Esophagus (tissue), 2 donors: ENCODE measurements at regions not wholly inside any gene's neighbourhood (a gene's known extent, or its start where the extent isn't known, plus 50 kb on each side); places are given as distances from the start of the nearest gene placed in this dataset.

Experiments
- H3K27ac ChIP-seq, 2 donors: one replicate each; pipeline ENCODE4 v1.5.1; 2013; ENCODE audit warnings: low read depth in 2 of 2, mild to moderate bottlenecking in 2 of 2, inconsistent platforms in 1 of 2, low read length in 1 of 2, moderate library complexity in 1 of 2
- H3K27me3 ChIP-seq, 2 donors: one replicate each; pipeline ENCODE4 v1.6.1; 2013; ENCODE audit warnings: low read length in 2 of 2, control low read depth in 1 of 2, mild to moderate bottlenecking in 1 of 2; ENCODE audit not compliant: insufficient read depth in 2 of 2, control insufficient read depth in 1 of 2
- H3K36me3 ChIP-seq, 2 donors: one replicate each; pipeline ENCODE4 v1.6.1; 2013; ENCODE audit warnings: low read length in 1 of 2; ENCODE audit not compliant: control insufficient read depth in 2 of 2, insufficient read depth in 2 of 2
- H3K4me1 ChIP-seq, 2 donors: one replicate each; pipeline ENCODE4 v1.6.1; 2013; ENCODE audit warnings: low read length in 1 of 2; ENCODE audit not compliant: control insufficient read depth in 2 of 2, insufficient read depth in 2 of 2
- H3K4me3 ChIP-seq, 2 donors: one replicate each; pipeline ENCODE4 v1.5.1; 2013; ENCODE audit warnings: low read length in 2 of 2, mild to moderate bottlenecking in 2 of 2, low read depth in 1 of 2, moderate library complexity in 1 of 2
- H3K9me3 ChIP-seq, 2 donors: one replicate each; pipeline ENCODE4 v1.6.1; 2013; ENCODE audit warnings: mild to moderate bottlenecking in 2 of 2, low read depth in 1 of 2, low read length in 1 of 2, moderate library complexity in 1 of 2; ENCODE audit not compliant: control insufficient read depth in 2 of 2, insufficient read depth in 1 of 2
- WGBS, 2 donors: extraction: QIAGEN DNeasy Blood & Tissue Kit; methylation state at CpG; one replicate each; pipeline ENCODE4 v1.1.7; 2013; 5-methylcytosine and 5-hydroxymethylcytosine counted together
- donor health status: healthy with polysubstance abuse.
- donor health status: Bipolar disorder and iron deficiency.

GRCh38 chr15:58257776-58258325 is 119.7 kb downstream of the AQP9 start:
- Histone ChIP-seq H3K36me3 (no peaks in the 10 kb centered on the region), H3K4me1 (peaks cover 0 to 9% of the 10 kb centered on the region in 2 donors), H3K9me3 (peaks cover 0 to 3% of the 10 kb centered on the region in 2 donors), H3K27me3 (no peaks in the 10 kb centered on the region), H3K27ac (peak overlapping the region in 1 of 2 donors; percentile 29), H3K4me3 (no peak overlapping the region)
- 56 to 69% methylated on average over 7 of the region's 7 CpGs for WGBS, 2 donors

GRCh38 chr15:58258501-58259292 is 120.5 kb downstream of the AQP9 start:
- H3K4me3 ChIP-seq = no peak overlapping the region
- no peaks in the 10 kb centered on the region for H3K36me3 ChIP-seq
- peaks cover 0 to 3% of the 10 kb centered on the region in 2 donors for H3K9me3 ChIP-seq
- WGBS, 2 donors = 51 to 61% methylated on average over 7 of the region's 7 CpGs
- peaks cover 0 to 9% of the 10 kb centered on the region in 2 donors for H3K4me1 ChIP-seq
- peak overlapping the region; percentile 29 to 71 for H3K27ac ChIP-seq
- no peaks in the 10 kb centered on the region for H3K27me3 ChIP-seq

- Histone ChIP-seq H3K36me3 (no peaks in the 10 kb centered on the region), H3K9me3 (no peaks in the 10 kb centered on the region), H3K27me3 (no peaks in the 10 kb centered on the region), H3K27ac (peak overlapping the region; percentile 37 to 63), H3K4me1 (peaks cover 0 to 9% of the 10 kb centered on the region in 2 donors), H3K4me3 (no peak overlapping the region)
- WGBS, 2 donors = 41 to 52% methylated on average over 6 of the region's 6 CpGs
Observed at GRCh38 chr15:58260205-58260724, 122.1 kb downstream of the AQP9 start.

GRCh38 chr15:58260725-58261267 is 122.6 kb downstream of the AQP9 start:
- no peak overlapping the region for H3K4me3 ChIP-seq
- peak overlapping the region; percentile 37 to 63 for H3K27ac ChIP-seq
- H3K36me3 ChIP-seq = no peaks in the 10 kb centered on the region
- H3K4me1 ChIP-seq = peaks cover 0 to 9% of the 10 kb centered on the region in 2 donors
- WGBS, 2 donors = 52 to 68% methylated on average over 2 of the region's 2 CpGs
- no peaks in the 10 kb centered on the region for H3K27me3 ChIP-seq
- no peaks in the 10 kb centered on the region for H3K9me3 ChIP-seq

GRCh38 chr15:58261368-58261767 is 123.2 kb downstream of the AQP9 start:
- H3K9me3 ChIP-seq = no peaks in the 10 kb centered on the region
- H3K36me3 ChIP-seq = no peaks in the 10 kb centered on the region
- H3K4me3 ChIP-seq = no peak overlapping the region
- WGBS, 2 donors = 69 to 80% methylated on average over 5 of the region's 5 CpGs
- H3K27me3 ChIP-seq = no peaks in the 10 kb centered on the region
- peak overlapping the region; percentile 11 to 20 for H3K27ac ChIP-seq
- peaks cover 0 to 9% of the 10 kb centered on the region in 2 donors for H3K4me1 ChIP-seq

GRCh38 chr15:58264053-58264971 is 126.1 kb downstream of the AQP9 start:
- WGBS, 2 donors = 79% methylated on average over 4 of the region's 4 CpGs
- Histone ChIP-seq H3K36me3 (no peaks in the 10 kb centered on the region), H3K9me3 (no peaks in the 10 kb centered on the region), H3K27ac (no peak overlapping the region), H3K4me1 (peaks cover 0 to 7% of the 10 kb centered on the region in 2 donors), H3K27me3 (no peaks in the 10 kb centered on the region), H3K4me3 (no peak overlapping the region)

DNA sequence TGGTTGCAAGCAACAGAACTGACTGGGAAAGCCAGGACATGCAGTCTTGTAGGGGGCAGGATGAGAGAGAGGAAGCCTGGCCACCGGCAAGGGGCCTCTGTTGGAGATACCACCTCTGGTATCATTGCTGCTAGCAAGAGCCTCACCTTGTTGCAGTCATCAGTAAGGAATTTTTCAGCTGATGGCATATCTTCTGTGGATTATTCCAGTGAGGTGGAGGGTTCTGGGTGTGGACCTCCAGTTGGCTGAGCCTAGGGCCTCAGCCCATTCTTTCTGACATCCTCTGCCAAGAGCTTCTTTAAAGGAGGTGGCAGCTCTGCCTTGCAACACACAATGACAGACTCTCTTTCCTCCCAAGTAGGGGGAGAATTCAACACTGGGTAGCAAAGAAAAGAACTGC is 128.9 kb downstream of the AQP9 start:
- peaks cover 0 to 3% of the 10 kb centered on the region in 2 donors for H3K9me3 ChIP-seq
- H3K4me3 ChIP-seq = no peak overlapping the region
- peaks cover 2 to 3% of the 10 kb centered on the region in 2 donors for H3K4me1 ChIP-seq
- H3K27ac ChIP-seq = no peak overlapping the region
- 58 to 66% methylated on average over 1 of the region's 1 CpG for WGBS, 2 donors
- H3K27me3 ChIP-seq = no peaks in the 10 kb centered on the region
- H3K36me3 ChIP-seq = no peaks in the 10 kb centered on the region

DNA sequence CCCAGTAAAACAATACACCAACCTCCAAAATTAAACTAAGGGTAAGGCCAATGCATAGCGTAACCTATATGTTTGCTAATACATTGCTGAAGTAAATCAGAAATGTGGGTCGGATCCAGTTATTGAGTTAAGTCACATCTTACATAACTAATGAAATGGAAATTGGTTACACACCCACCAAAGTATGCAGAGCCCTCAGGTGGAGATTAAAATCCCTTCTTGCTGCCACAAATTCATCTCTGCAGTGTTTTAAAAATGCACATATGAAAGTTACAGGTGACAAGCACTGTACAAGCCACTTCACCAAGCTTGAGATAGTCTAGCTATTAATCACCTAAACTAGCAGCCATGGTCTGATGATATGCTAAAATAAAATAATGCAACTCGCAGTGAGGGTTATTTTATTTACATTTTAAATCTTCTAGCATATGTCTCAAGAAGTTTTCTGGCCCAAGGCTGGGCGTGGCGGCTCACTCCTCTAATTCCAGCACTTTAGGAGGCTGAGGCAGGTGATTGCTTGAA is 130.6 kb downstream of the AQP9 start:
- H3K4me1 ChIP-seq = peaks cover 2 to 3% of the 10 kb centered on the region in 2 donors
- peaks cover 0 to 3% of the 10 kb centered on the region in 2 donors for H3K9me3 ChIP-seq
- H3K27me3 ChIP-seq = no peaks in the 10 kb centered on the region
- peak overlapping the region; percentile 26 to 56 for H3K27ac ChIP-seq
- 46 to 62% methylated on average over 5 of the region's 5 CpGs for WGBS, 2 donors
- no peaks in the 10 kb centered on the region for H3K36me3 ChIP-seq
- H3K4me3 ChIP-seq = no peak overlapping the region
